ENCODE measurements at regions not wholly inside any gene's neighbourhood (a gene's known extent, or its start where the extent isn't known, plus 50 kb on each side); places are given as distances from the start of the nearest gene placed in this dataset.
"Not testable (repeated sequence)": the region's sequence is repeated elsewhere in the genome, so short reads cannot be mapped to it uniquely, and the experiment has no call there.

GRCh38 chr6:99711302-99711701 lies 104.7 kb downstream of the PRDM13 start:
- no peak overlapping the region for H3K27ac ChIP-seq (ENCODE audit: low read length)
- no peak overlapping the region for H2AFZ ChIP-seq (ENCODE audit: low read depth, low read length)
- H3K4me3 ChIP-seq (ENCODE audit: low read length): no peak overlapping the region
- no peak overlapping the region for H3K9ac ChIP-seq (ENCODE audit: low read length)
- H3K36me3 ChIP-seq (replicated peaks; ENCODE audit: low read depth, low read length): no peaks in the 10 kb centered on the region
- TF ChIP-seq CTCF (IDR thresholded peaks at IDR 0.05; ENCODE audit: low read depth, low read length) (no peak), EZH2phosphoT487 (IDR thresholded peaks at IDR 0.05; ENCODE audit: low read depth) (no peak)
- no peaks in the 10 kb centered on the region for H3K79me2 ChIP-seq (ENCODE audit: low read length)
- no peaks in the 10 kb centered on the region for H3K27me3 ChIP-seq (ENCODE audit: low read depth, low read length)
- no peaks in the 10 kb centered on the region for H3K4me1 ChIP-seq (ENCODE audit: low read length)
- no peaks in the 10 kb centered on the region for H3K9me3 ChIP-seq (ENCODE audit: insufficient read depth, low read length)
- H3K4me2 ChIP-seq (ENCODE audit: low read length): no peak overlapping the region
- no peaks in the 10 kb centered on the region for H4K20me1 ChIP-seq (ENCODE audit: insufficient read depth, low read length)

- Histone ChIP-seq H3K27me3 (ENCODE audit: low read depth, low read length) (no peaks in the 10 kb centered on the region), H3K4me2 (ENCODE audit: low read length) (no peak overlapping the region), H3K4me3 (ENCODE audit: low read length) (no peak overlapping the region), H2AFZ (ENCODE audit: low read depth, low read length) (no peak overlapping the region), H3K9me3 (ENCODE audit: insufficient read depth, low read length) (no peaks in the 10 kb centered on the region), H3K9ac (ENCODE audit: low read length) (no peak overlapping the region), H3K4me1 (ENCODE audit: low read length) (no peaks in the 10 kb centered on the region), H3K79me2 (ENCODE audit: low read length) (no peaks in the 10 kb centered on the region), H3K36me3 (replicated peaks; ENCODE audit: low read depth, low read length) (no peaks in the 10 kb centered on the region), H4K20me1 (ENCODE audit: insufficient read depth, low read length) (no peaks in the 10 kb centered on the region), H3K27ac (ENCODE audit: low read length) (no peak overlapping the region)
- TF ChIP-seq EZH2phosphoT487 (IDR thresholded peaks at IDR 0.05; ENCODE audit: low read depth): no peak
- no peak for TF ChIP-seq CTCF (IDR thresholded peaks at IDR 0.05; ENCODE audit: low read depth, low read length)
These were observed 105.3 kb downstream of the PRDM13 start for GRCh38 chr6:99711925-99712324.

DNA sequence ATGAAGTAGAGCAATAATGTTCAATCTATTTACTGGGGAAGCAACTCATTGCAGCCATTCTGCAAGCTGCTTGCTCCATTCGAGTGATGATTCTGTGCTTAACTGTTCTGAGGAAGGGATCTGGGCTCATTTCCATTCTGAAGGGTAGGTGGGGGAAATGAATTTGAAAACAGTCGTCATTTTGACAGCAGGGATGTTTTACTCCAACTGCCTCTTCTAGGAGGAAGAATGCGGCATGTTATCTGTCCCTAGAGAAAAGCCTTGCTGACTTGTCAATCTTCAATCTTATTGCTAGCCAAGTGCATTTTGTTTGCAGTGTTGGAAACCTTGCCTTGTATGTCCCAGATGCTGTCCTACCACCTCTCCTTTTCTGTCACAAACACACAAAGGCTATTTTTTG lies 105.9 kb downstream of the PRDM13 start:
- Histone ChIP-seq H3K4me3 (ENCODE audit: low read length) (no peak overlapping the region), H4K20me1 (ENCODE audit: insufficient read depth, low read length) (no peaks in the 10 kb centered on the region), H3K9me3 (ENCODE audit: insufficient read depth, low read length) (no peaks in the 10 kb centered on the region), H3K4me1 (ENCODE audit: low read length) (no peaks in the 10 kb centered on the region), H3K4me2 (ENCODE audit: low read length) (no peak overlapping the region), H3K9ac (ENCODE audit: low read length) (no peak overlapping the region), H3K36me3 (replicated peaks; ENCODE audit: low read depth, low read length) (no peaks in the 10 kb centered on the region), H3K27ac (ENCODE audit: low read length) (no peak overlapping the region), H3K27me3 (ENCODE audit: low read depth, low read length) (no peaks in the 10 kb centered on the region), H3K79me2 (ENCODE audit: low read length) (no peaks in the 10 kb centered on the region), H2AFZ (ENCODE audit: low read depth, low read length) (no peak overlapping the region)
- TF ChIP-seq CTCF (IDR thresholded peaks at IDR 0.05; ENCODE audit: low read depth, low read length): no peak
- TF ChIP-seq EZH2phosphoT487 (IDR thresholded peaks at IDR 0.05; ENCODE audit: low read depth): no peak

DNA sequence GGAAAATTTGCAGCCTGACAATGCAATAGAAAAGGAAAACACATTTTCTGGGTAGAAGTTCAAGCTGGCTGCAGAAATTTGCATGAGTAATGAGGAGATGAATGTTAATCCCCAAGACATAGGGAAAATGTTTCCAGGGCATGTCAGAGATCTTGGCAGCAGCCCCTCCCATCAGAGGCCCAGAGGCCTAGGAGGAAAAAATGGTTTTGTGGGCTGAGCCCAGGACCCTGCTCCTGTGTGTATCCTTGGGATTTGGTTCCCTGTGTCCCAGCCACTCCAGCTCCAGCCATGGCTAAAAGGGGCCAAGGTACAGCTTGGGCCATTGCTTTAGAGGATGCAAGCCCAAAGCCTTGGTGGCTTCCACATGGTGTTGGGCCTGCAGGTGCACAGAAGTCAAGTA lies 115.4 kb downstream of the PRDM13 start:
- H3K9ac ChIP-seq (ENCODE audit: low read length): not testable (repeated sequence)

DNA sequence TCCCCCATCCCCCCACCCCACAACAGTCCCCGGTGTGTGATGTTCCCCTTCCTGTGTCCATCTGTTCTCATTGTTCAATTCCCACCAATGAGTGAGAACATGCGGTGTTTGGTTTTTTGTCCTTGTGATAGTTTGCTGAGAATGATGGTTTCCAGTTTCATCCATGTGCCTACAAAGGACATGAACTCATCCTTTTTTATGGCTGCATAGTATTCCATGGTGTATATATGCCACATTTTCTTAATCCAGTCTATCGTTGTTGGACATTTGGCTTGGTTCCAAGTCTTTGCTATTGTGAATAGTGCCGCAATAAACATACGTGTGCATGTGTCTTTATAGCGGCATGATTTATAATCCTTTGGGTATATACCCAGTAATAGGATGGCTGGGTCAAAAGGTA lies 123.6 kb downstream of the PRDM13 start:
- H3K36me3 ChIP-seq (replicated peaks; ENCODE audit: low read depth, low read length); H3K9me3 ChIP-seq (ENCODE audit: insufficient read depth, low read length); H4K20me1 ChIP-seq (ENCODE audit: insufficient read depth, low read length); H2AFZ ChIP-seq (ENCODE audit: low read depth, low read length); H3K79me2 ChIP-seq (ENCODE audit: low read length); H3K9ac ChIP-seq (ENCODE audit: low read length); H3K4me1 ChIP-seq (ENCODE audit: low read length); H3K27me3 ChIP-seq (ENCODE audit: low read depth, low read length); H3K27ac ChIP-seq (ENCODE audit: low read length); H3K4me3 ChIP-seq (ENCODE audit: low read length); H3K4me2 ChIP-seq (ENCODE audit: low read length): not testable (repeated sequence)

More for the DNA sequence above, 115.4 kb downstream of the PRDM13 start:
- H3K36me3 ChIP-seq (replicated peaks; ENCODE audit: low read depth, low read length); H2AFZ ChIP-seq (ENCODE audit: low read depth, low read length); H3K27me3 ChIP-seq (ENCODE audit: low read depth, low read length); H3K27ac ChIP-seq (ENCODE audit: low read length); H3K79me2 ChIP-seq (ENCODE audit: low read length); H3K9me3 ChIP-seq (ENCODE audit: insufficient read depth, low read length); H3K4me1 ChIP-seq (ENCODE audit: low read length); H4K20me1 ChIP-seq (ENCODE audit: insufficient read depth, low read length); H3K4me3 ChIP-seq (ENCODE audit: low read length); H3K4me2 ChIP-seq (ENCODE audit: low read length): not testable (repeated sequence)
